ENCODE measurements at regions not wholly inside any gene's neighbourhood (a gene's known extent, or its start where the extent isn't known, plus 50 kb on each side); places are given as distances from the start of the nearest gene placed in this dataset.

- H3K4me1 ChIP-seq (ENCODE audit: control insufficient read depth in 3 of 3, insufficient read depth in 3 of 3, low read length in 3 of 3), result no peaks in the 10 kb centered on the region
- no peaks in the 10 kb centered on the region for H3K9me3 ChIP-seq (ENCODE audit: control insufficient read depth in 3 of 3, low read length in 3 of 3)
- no peaks in the 10 kb centered on the region for H3K36me3 ChIP-seq (ENCODE audit: control insufficient read depth in 3 of 3, insufficient read depth in 3 of 3, low read length in 3 of 3)
- H3K9ac ChIP-seq (ENCODE audit: low read depth in 1 of 3, low read length in 3 of 3), result no peak overlapping the region
- H3K27me3 ChIP-seq (ENCODE audit: control insufficient read depth in 3 of 3, insufficient read depth in 3 of 3, low read length in 3 of 3), result no peaks in the 10 kb centered on the region
- no peak overlapping the region for H3K4me3 ChIP-seq (ENCODE audit: low read length in 3 of 3)
- no peak overlapping the region for H3K27ac ChIP-seq (ENCODE audit: low read depth, low read length)
Observed at GRCh38 chr13:97843189-97843588, 110.3 kb upstream of the IPO5 start.

DNA sequence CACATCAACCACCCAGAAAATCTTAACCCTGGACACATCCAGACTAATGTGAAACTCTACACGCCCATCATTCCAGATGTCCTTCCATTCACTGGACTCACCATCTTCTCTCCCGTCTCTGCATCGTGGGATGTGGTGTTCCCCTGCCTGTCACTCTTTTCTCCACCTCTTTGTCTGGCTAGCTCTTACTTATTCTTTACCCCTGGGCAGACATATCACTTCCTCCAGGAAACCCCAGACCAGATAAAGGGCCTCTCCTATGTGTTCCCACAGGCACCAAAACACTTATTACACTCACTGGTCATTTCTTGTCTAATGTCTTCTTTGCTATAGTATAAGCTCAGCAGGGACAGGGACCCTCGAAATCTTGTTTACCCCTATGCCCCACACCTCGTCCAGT lies 109.3 kb upstream of the IPO5 start:
- Histone ChIP-seq H3K4me1 (ENCODE audit: control insufficient read depth in 3 of 3, insufficient read depth in 3 of 3, low read length in 3 of 3) (peaks cover 0 to 3% (median 0%) of the 10 kb centered on the region in 3 donors), H3K27me3 (ENCODE audit: control insufficient read depth in 3 of 3, insufficient read depth in 3 of 3, low read length in 3 of 3) (no peaks in the 10 kb centered on the region), H3K4me3 (ENCODE audit: low read length in 3 of 3) (no peak overlapping the region), H3K27ac (ENCODE audit: low read depth, low read length) (no peak overlapping the region), H3K9me3 (ENCODE audit: control insufficient read depth in 3 of 3, low read length in 3 of 3) (no peaks in the 10 kb centered on the region), H3K9ac (ENCODE audit: low read depth in 1 of 3, low read length in 3 of 3) (no peak overlapping the region), H3K36me3 (ENCODE audit: control insufficient read depth in 3 of 3, insufficient read depth in 3 of 3, low read length in 3 of 3) (no peaks in the 10 kb centered on the region)

- H3K9me3 ChIP-seq (ENCODE audit: control insufficient read depth in 3 of 3, low read length in 3 of 3), result peaks cover 0 to 4% (median 0%) of the 10 kb centered on the region in 3 donors
- H3K27me3 ChIP-seq (ENCODE audit: control insufficient read depth in 3 of 3, insufficient read depth in 3 of 3, low read length in 3 of 3), result no peaks in the 10 kb centered on the region
- no peak overlapping the region for H3K27ac ChIP-seq (ENCODE audit: low read depth, low read length)
- H3K4me1 ChIP-seq (ENCODE audit: control insufficient read depth in 3 of 3, insufficient read depth in 3 of 3, low read length in 3 of 3), result peaks cover 0 to 3% (median 2%) of the 10 kb centered on the region in 3 donors
- no peak overlapping the region for H3K9ac ChIP-seq (ENCODE audit: low read depth in 1 of 3, low read length in 3 of 3)
- no peak overlapping the region for H3K4me3 ChIP-seq (ENCODE audit: low read length in 3 of 3)
- H3K36me3 ChIP-seq (ENCODE audit: control insufficient read depth in 3 of 3, insufficient read depth in 3 of 3, low read length in 3 of 3), result no peaks in the 10 kb centered on the region
Observed at GRCh38 chr13:97848886-97849285, 104.6 kb upstream of the IPO5 start.

GRCh38 chr13:97849305-97849704 lies 104.2 kb upstream of the IPO5 start:
- Histone ChIP-seq H3K4me1 (ENCODE audit: control insufficient read depth in 3 of 3, insufficient read depth in 3 of 3, low read length in 3 of 3) (peaks cover 0 to 3% (median 2%) of the 10 kb centered on the region in 3 donors), H3K36me3 (ENCODE audit: control insufficient read depth in 3 of 3, insufficient read depth in 3 of 3, low read length in 3 of 3) (no peaks in the 10 kb centered on the region), H3K9ac (ENCODE audit: low read depth in 1 of 3, low read length in 3 of 3) (no peak overlapping the region), H3K27ac (ENCODE audit: low read depth, low read length) (no peak overlapping the region), H3K4me3 (ENCODE audit: low read length in 3 of 3) (peak overlapping the region in 1 of 3 donors; percentile 2), H3K27me3 (ENCODE audit: control insufficient read depth in 3 of 3, insufficient read depth in 3 of 3, low read length in 3 of 3) (no peaks in the 10 kb centered on the region), H3K9me3 (ENCODE audit: control insufficient read depth in 3 of 3, low read length in 3 of 3) (peaks cover 0 to 4% (median 0%) of the 10 kb centered on the region in 3 donors)

GRCh38 chr13:97851269-97851668 lies 102.2 kb upstream of the IPO5 start:
- Histone ChIP-seq H3K9ac (ENCODE audit: low read depth in 1 of 3, low read length in 3 of 3) (no peak overlapping the region), H3K4me3 (ENCODE audit: low read length in 3 of 3) (no peak overlapping the region), H3K27ac (ENCODE audit: low read depth, low read length) (no peak overlapping the region), H3K4me1 (ENCODE audit: control insufficient read depth in 3 of 3, insufficient read depth in 3 of 3, low read length in 3 of 3) (peaks cover 0 to 7% (median 6%) of the 10 kb centered on the region in 3 donors), H3K36me3 (ENCODE audit: control insufficient read depth in 3 of 3, insufficient read depth in 3 of 3, low read length in 3 of 3) (no peaks in the 10 kb centered on the region), H3K27me3 (ENCODE audit: control insufficient read depth in 3 of 3, insufficient read depth in 3 of 3, low read length in 3 of 3) (no peaks in the 10 kb centered on the region), H3K9me3 (ENCODE audit: control insufficient read depth in 3 of 3, low read length in 3 of 3) (peaks cover 0 to 4% (median 0%) of the 10 kb centered on the region in 3 donors)

- peaks cover 0 to 4% (median 0%) of the 10 kb centered on the region in 3 donors for H3K9me3 ChIP-seq (ENCODE audit: control insufficient read depth in 3 of 3, low read length in 3 of 3)
- no peaks in the 10 kb centered on the region for H3K36me3 ChIP-seq (ENCODE audit: control insufficient read depth in 3 of 3, insufficient read depth in 3 of 3, low read length in 3 of 3)
- no peak overlapping the region for H3K27ac ChIP-seq (ENCODE audit: low read depth, low read length)
Observed at GRCh38 chr13:97852181-97852874, 101.1 kb upstream of the IPO5 start.

DNA sequence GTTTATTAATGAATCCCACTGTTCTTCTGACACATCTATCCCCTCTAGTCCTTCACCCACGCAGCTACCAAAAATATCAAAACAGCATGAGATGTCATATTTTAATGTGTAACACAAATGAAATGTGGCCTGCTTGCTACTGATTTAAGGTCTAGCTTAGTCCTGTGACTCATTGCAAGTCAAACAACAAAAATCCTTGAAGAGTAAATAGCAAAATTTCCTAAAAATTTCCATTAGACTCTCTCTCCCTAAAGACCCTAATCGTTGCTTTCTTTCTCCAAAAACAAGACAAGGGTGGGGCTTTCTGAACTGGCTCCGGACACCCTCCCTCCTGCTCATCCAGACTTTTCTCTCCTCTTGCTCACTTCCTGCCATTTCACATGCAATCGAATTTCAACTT lies 99.9 kb upstream of the IPO5 start:
- H3K27me3 ChIP-seq (ENCODE audit: control insufficient read depth in 3 of 3, insufficient read depth in 3 of 3, low read length in 3 of 3), result no peaks in the 10 kb centered on the region
- no peak overlapping the region for H3K9ac ChIP-seq (ENCODE audit: low read depth in 1 of 3, low read length in 3 of 3)
- H3K27ac ChIP-seq (ENCODE audit: low read depth, low read length), result no peak overlapping the region
- H3K9me3 ChIP-seq (ENCODE audit: control insufficient read depth in 3 of 3, low read length in 3 of 3), result peaks cover 0 to 4% (median 0%) of the 10 kb centered on the region in 3 donors
- no peak overlapping the region for H3K4me3 ChIP-seq (ENCODE audit: low read length in 3 of 3)
- no peaks in the 10 kb centered on the region for H3K36me3 ChIP-seq (ENCODE audit: control insufficient read depth in 3 of 3, insufficient read depth in 3 of 3, low read length in 3 of 3)
- H3K4me1 ChIP-seq (ENCODE audit: control insufficient read depth in 3 of 3, insufficient read depth in 3 of 3, low read length in 3 of 3), result peaks cover 0 to 7% (median 4%) of the 10 kb centered on the region in 3 donors

More at GRCh38 chr13:97852181-97852874, 101.1 kb upstream of the IPO5 start:
- Histone ChIP-seq H3K4me3 (ENCODE audit: low read length in 3 of 3) (no peak overlapping the region), H3K27me3 (ENCODE audit: control insufficient read depth in 3 of 3, insufficient read depth in 3 of 3, low read length in 3 of 3) (no peaks in the 10 kb centered on the region), H3K4me1 (ENCODE audit: control insufficient read depth in 3 of 3, insufficient read depth in 3 of 3, low read length in 3 of 3) (peaks cover 0 to 7% (median 6%) of the 10 kb centered on the region in 3 donors), H3K9ac (ENCODE audit: low read depth in 1 of 3, low read length in 3 of 3) (no peak overlapping the region)

GRCh38 chr13:97855570-97856303 lies 97.7 kb upstream of the IPO5 start:
- H3K9me3 ChIP-seq (ENCODE audit: control insufficient read depth in 3 of 3, low read length in 3 of 3), result peaks cover 0 to 4% (median 0%) of the 10 kb centered on the region in 3 donors
- no peak overlapping the region for H3K27ac ChIP-seq (ENCODE audit: low read depth, low read length)
- H3K4me3 ChIP-seq (ENCODE audit: low read length in 3 of 3), result no peak overlapping the region
- H3K4me1 ChIP-seq (ENCODE audit: control insufficient read depth in 3 of 3, insufficient read depth in 3 of 3, low read length in 3 of 3), result peaks cover 0 to 5% (median 3%) of the 10 kb centered on the region in 3 donors
- H3K27me3 ChIP-seq (ENCODE audit: control insufficient read depth in 3 of 3, insufficient read depth in 3 of 3, low read length in 3 of 3), result no peaks in the 10 kb centered on the region
- no peaks in the 10 kb centered on the region for H3K36me3 ChIP-seq (ENCODE audit: control insufficient read depth in 3 of 3, insufficient read depth in 3 of 3, low read length in 3 of 3)
- no peak overlapping the region for H3K9ac ChIP-seq (ENCODE audit: low read depth in 1 of 3, low read length in 3 of 3)

- H3K9me3 ChIP-seq (ENCODE audit: control insufficient read depth in 3 of 3, low read length in 3 of 3), result peaks cover 0 to 2% (median 0%) of the 10 kb centered on the region in 3 donors
- H3K27me3 ChIP-seq (ENCODE audit: control insufficient read depth in 3 of 3, insufficient read depth in 3 of 3, low read length in 3 of 3), result no peaks in the 10 kb centered on the region
- H3K9ac ChIP-seq (ENCODE audit: low read depth in 1 of 3, low read length in 3 of 3), result no peak overlapping the region
- H3K27ac ChIP-seq (ENCODE audit: low read depth, low read length), result no peak overlapping the region
- peaks cover 0 to 5% (median 3%) of the 10 kb centered on the region in 3 donors for H3K4me1 ChIP-seq (ENCODE audit: control insufficient read depth in 3 of 3, insufficient read depth in 3 of 3, low read length in 3 of 3)
- H3K4me3 ChIP-seq (ENCODE audit: low read length in 3 of 3), result no peak overlapping the region
- H3K36me3 ChIP-seq (ENCODE audit: control insufficient read depth in 3 of 3, insufficient read depth in 3 of 3, low read length in 3 of 3), result no peaks in the 10 kb centered on the region
Observed at GRCh38 chr13:97856304-97856675, 97.2 kb upstream of the IPO5 start.

GRCh38 chr13:97858161-97858560 lies 95.3 kb upstream of the IPO5 start:
- H3K27me3 ChIP-seq (ENCODE audit: control insufficient read depth in 3 of 3, insufficient read depth in 3 of 3, low read length in 3 of 3), result no peaks in the 10 kb centered on the region
- H3K27ac ChIP-seq (ENCODE audit: low read depth, low read length), result no peak overlapping the region
- peaks cover 0 to 5% (median 3%) of the 10 kb centered on the region in 3 donors for H3K4me1 ChIP-seq (ENCODE audit: control insufficient read depth in 3 of 3, insufficient read depth in 3 of 3, low read length in 3 of 3)
- H3K9ac ChIP-seq (ENCODE audit: low read depth in 1 of 3, low read length in 3 of 3), result no peak overlapping the region
- no peaks in the 10 kb centered on the region for H3K9me3 ChIP-seq (ENCODE audit: control insufficient read depth in 3 of 3, low read length in 3 of 3)
- no peaks in the 10 kb centered on the region for H3K36me3 ChIP-seq (ENCODE audit: control insufficient read depth in 3 of 3, insufficient read depth in 3 of 3, low read length in 3 of 3)
- H3K4me3 ChIP-seq (ENCODE audit: low read length in 3 of 3), result no peak overlapping the region

All from skeletal muscle tissue (tissue), 3 donors.